ENCODE measurements at regions not wholly inside any gene's neighbourhood (a gene's known extent, or its start where the extent isn't known, plus 50 kb on each side); places are given as distances from the start of the nearest gene placed in this dataset.

- WGBS, 2 experiments (ENCODE audit: extremely low coverage in 2 of 2, insufficient read length in 1 of 2) = no CpG with 5 or more reads among the region's 1 CpG
These were observed 960.0 kb downstream of the BCL11B start for GRCh38 chr14:98312006-98312405.

More at GRCh38 chr14:98312006-98312405, 960.0 kb downstream of the BCL11B start:
- Histone ChIP-seq H2AK5ac (ENCODE audit: low read depth, low read length) (no peak overlapping the region), H4K8ac (ENCODE audit: low read depth in 2 of 2, low read length in 2 of 2) (no peak overlapping the region), H3K27me3 (ENCODE audit: control insufficient read depth, insufficient read depth, low read length) (no peaks in the 10 kb centered on the region), H3K27ac (ENCODE audit: insufficient read depth, low read length) (no peak overlapping the region), H3K36me3 (ENCODE audit: control insufficient read depth, insufficient read depth, low read length) (no peaks in the 10 kb centered on the region), H4K20me1 (ENCODE audit: insufficient read depth, low read length) (no peaks in the 10 kb centered on the region), H3K9me3 (ENCODE audit: control insufficient read depth, insufficient read depth, low read length) (peaks cover 4% of the 10 kb centered on the region; the same call in 1 of the 2 replicates), H2BK20ac (ENCODE audit: low read depth, low read length) (no peak overlapping the region), H4K5ac (ENCODE audit: low read depth, low read length) (no peak overlapping the region), H3K4me2 (ENCODE audit: low read depth, low read length) (no peak overlapping the region), H3K4me3 (ENCODE audit: insufficient read depth, low read depth, low read length) (no peak overlapping the region), H2BK15ac (ENCODE audit: low read depth, low read length) (no peak overlapping the region), H3K9ac (ENCODE audit: low read depth, low read length) (no peak overlapping the region), H3K9me1 (ENCODE audit: insufficient read depth, low read length) (no peaks in the 10 kb centered on the region), H3K23ac (ENCODE audit: low read depth, low read length) (no peak overlapping the region), H3K18ac (ENCODE audit: low read depth, low read length) (no peak overlapping the region), H3K4me1 (ENCODE audit: control insufficient read depth, insufficient read depth, low read length) (no peaks in the 10 kb centered on the region), H4K91ac (ENCODE audit: insufficient read depth, low read depth, low read length) (no peak overlapping the region), H2BK5ac (ENCODE audit: low read depth, low read length, poor library complexity, severe bottlenecking) (no peak overlapping the region), H2AK9ac (replicated peaks; ENCODE audit: low read depth, low read length, poor library complexity) (no peak overlapping the region), H3K4ac (ENCODE audit: low read depth, low read length) (no peak overlapping the region), H2BK120ac (ENCODE audit: low read depth, low read length) (no peak overlapping the region), H3K14ac (replicated peaks; ENCODE audit: low read depth, low read length) (no peak overlapping the region), H3K56ac (ENCODE audit: extremely low read depth, insufficient read depth, low read length) (no peak overlapping the region), H3K79me1 (ENCODE audit: low read depth in 1 of 2, low read length in 2 of 2) (no peaks in the 10 kb centered on the region), H2AFZ (replicated peaks; ENCODE audit: low read length, poor library complexity) (no peak overlapping the region)
- CTCF ChIA-PET = no interaction called here
- intact Hi-C loops (cut with micrococcal nuclease) (loop anchor here (10.0 kb wide), 1 partner anchor 783 kb away; no protein-coding TSS in a partner anchor), dilution Hi-C loops (cut with HindIII; ENCODE audit: low sequenced_read_pairs, unreplicated experiment) (no loop called here), in situ Hi-C loops (cut with MboI; ENCODE audit: low sequenced_read_pairs) (no loop called here)
- no peak for ATAC-seq (ENCODE audit: low read depth)
- no peak for DNase-seq
- POLR2A ChIA-PET (ENCODE audit: unreplicated experiment) = no interaction called here
- TF ChIP-seq BHLHE40 (IDR thresholded peaks at IDR 0.05; ENCODE audit: low read depth, low read length) = no peak
- no peak for TF ChIP-seq MAZ (IDR thresholded peaks at IDR 0.05; ENCODE audit: borderline replicate concordance, low read depth, low read length)
- TF ChIP-seq FOS (IDR thresholded peaks at IDR 0.05; ENCODE audit: low read depth, low read length) = no peak
- no TSS peak for BruUV-seq (replicated peaks)

Measured in IMR-90 (cell line).